ENCODE measurements at regions not wholly inside any gene's neighbourhood (a gene's known extent, or its start where the extent isn't known, plus 50 kb on each side); places are given as distances from the start of the nearest gene placed in this dataset.

DNA sequence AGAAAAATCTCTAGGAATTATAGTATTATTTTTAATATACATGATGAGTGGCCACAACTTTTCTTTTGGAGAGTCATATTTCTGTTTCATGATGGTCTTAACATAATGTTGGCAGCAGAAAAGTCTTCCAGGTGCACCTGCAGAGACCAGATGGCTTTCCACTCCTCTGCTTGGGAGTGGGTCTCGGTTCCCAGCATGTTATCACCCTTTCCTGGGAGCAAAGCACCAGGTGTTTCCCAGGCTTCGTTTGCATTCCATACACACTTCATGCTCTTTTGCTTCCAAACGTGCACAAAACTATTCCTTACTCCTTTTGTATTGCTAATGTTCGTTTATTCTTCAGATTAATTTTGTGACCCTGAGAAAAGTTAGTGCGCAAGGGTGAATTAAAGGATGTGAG lies 305.2 kb downstream of the CDH2 start:
- no peaks in the 10 kb centered on the region for H3K36me3 Mint-ChIP-seq
- DNase-seq (ENCODE audit: low spot score in 2 of 2, unreplicated experiment in 2 of 2) = no peak
- H3K4me3 Mint-ChIP-seq = no peak overlapping the region
- H3K27me3 Mint-ChIP-seq (ENCODE audit: low read depth) = no peaks in the 10 kb centered on the region
- no peak for TF ChIP-seq CTCF (IDR thresholded peaks at IDR 0.05; ENCODE audit: unreplicated experiment)
- no peak overlapping the region for H3K27ac Mint-ChIP-seq
- peaks cover 8% of the 10 kb centered on the region for H3K9me3 Mint-ChIP-seq
- H3K4me1 Mint-ChIP-seq = no peaks in the 10 kb centered on the region

DNA sequence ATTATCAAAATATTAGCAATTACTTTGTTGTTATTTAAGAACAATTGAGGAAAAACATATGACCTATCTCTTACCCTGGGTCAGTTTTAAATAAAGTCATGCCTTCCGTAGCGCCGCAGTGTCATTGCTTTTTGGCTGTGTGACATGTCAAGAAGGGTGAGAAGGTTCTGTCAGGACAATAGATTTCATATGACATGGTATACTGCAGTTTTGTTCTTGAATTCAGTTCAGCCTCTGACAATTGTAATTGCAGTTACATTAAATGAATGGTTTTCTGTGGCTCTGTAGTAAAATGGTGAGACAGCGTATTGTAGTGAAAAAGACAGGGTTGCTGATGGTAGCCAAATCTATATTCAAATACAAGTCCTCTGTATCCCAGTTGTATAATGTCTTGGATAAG lies 307.2 kb downstream of the CDH2 start:
- Mint-ChIP-seq H3K4me1 (no peaks in the 10 kb centered on the region), H3K4me3 (no peak overlapping the region), H3K27ac (no peak overlapping the region), H3K9me3 (peaks cover 8% of the 10 kb centered on the region), H3K27me3 (ENCODE audit: low read depth) (no peaks in the 10 kb centered on the region), H3K36me3 (no peaks in the 10 kb centered on the region)
- no peak for DNase-seq (ENCODE audit: low spot score in 2 of 2, unreplicated experiment in 2 of 2)
- no peak for TF ChIP-seq CTCF (IDR thresholded peaks at IDR 0.05; ENCODE audit: unreplicated experiment)

DNA sequence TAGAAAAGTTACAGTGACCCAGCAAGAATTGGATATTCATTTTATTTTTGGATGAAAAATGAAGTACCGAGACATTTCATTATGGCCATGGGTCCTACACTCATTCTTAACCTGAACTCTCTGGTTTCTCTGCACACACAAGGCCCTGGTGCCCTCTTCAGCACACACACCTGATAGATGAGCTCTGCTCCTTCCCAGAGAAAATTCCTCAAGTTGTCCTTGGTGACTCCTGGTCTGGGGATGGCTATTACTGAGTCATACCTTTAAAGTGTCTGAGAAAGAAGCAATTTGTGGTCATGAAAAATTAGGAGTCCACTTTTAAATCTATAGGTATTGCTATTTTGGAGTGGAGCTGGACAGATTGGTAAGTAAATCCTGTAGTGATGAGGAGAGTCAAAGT lies 311.5 kb downstream of the CDH2 start:
- Mint-ChIP-seq H3K4me1 (peaks cover 17% of the 10 kb centered on the region), H3K36me3 (no peaks in the 10 kb centered on the region), H3K4me3 (no peak overlapping the region), H3K27ac (no peak overlapping the region), H3K27me3 (ENCODE audit: low read depth) (no peaks in the 10 kb centered on the region), H3K9me3 (peaks cover 3% of the 10 kb centered on the region)
- DNase-seq (ENCODE audit: low spot score in 2 of 2, unreplicated experiment in 2 of 2) = no peak
- TF ChIP-seq CTCF (IDR thresholded peaks at IDR 0.05; ENCODE audit: unreplicated experiment) = no peak

DNA sequence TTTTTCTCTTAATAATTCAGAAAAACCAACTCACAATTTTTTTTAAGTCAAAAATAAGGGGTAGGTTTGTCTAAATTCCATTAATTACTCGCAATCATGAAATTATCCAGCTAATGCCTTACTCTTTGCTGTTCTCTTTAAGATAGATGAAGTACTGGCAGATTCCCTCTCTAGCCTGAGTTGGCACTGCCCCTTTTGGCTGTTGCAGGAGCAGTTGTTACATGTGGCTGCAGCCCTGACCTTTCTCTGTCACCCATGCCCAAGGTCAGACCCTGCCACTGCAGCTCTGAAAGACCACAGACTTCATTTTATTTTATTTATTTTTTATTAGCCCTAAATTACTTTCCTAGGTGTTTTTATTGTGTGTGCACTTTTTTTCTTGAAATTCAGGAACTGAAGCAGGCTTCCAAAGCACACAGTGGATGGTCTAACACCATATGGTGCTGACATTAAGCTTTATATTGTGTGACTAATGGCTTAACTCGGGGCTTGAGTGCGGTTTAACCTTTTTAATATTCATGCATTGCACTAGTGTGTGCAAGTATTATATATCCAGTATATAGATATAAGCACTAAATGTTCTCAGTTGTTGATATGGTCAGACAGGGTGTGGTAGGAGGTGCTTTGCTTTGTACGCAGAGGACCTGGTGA lies 313.0 kb downstream of the CDH2 start:
- no peak for DNase-seq (ENCODE audit: low spot score in 2 of 2, unreplicated experiment in 2 of 2)
- Mint-ChIP-seq H3K36me3 (no peaks in the 10 kb centered on the region), H3K9me3 (peaks cover 3% of the 10 kb centered on the region), H3K4me3 (no peak overlapping the region), H3K27ac (no peak overlapping the region), H3K27me3 (ENCODE audit: low read depth) (no peaks in the 10 kb centered on the region), H3K4me1 (peaks cover 17% of the 10 kb centered on the region)
- TF ChIP-seq CTCF (IDR thresholded peaks at IDR 0.05; ENCODE audit: unreplicated experiment) = no peak

DNA sequence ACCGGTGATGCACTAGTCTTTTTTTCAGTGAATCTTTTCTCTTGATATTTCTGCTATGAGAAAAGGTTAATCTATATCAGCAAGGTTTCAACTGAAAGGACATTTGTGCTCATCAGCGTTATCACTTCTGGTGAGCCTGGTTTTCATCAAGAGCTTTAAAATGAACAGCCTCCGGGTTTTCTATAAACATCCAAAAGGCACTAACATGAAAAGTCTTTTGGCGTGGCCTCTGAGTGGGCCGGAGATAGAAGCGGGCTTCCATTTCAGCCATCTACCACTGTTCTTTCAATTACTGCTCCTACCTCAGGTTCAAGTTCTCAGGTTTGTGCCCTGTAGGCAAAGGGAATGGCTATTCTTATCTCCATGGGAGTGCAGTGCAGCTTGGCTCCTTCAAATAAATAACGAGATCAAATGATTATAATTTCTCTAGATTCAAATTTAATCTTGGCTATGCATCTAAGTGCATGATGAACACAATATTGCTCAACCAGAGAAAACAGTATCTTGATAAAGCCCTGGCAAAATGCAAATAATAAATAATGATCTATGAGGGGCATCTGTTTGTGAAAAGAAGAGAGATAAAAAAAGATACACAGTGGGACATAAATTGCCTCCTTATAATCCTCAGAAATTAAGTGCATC lies 314.8 kb downstream of the CDH2 start:
- Mint-ChIP-seq H3K4me1 (peaks cover 17% of the 10 kb centered on the region), H3K4me3 (no peak overlapping the region), H3K27me3 (ENCODE audit: low read depth) (no peaks in the 10 kb centered on the region), H3K9me3 (peaks cover 3% of the 10 kb centered on the region), H3K27ac (no peak overlapping the region), H3K36me3 (no peaks in the 10 kb centered on the region)
- no peak for TF ChIP-seq CTCF (IDR thresholded peaks at IDR 0.05; ENCODE audit: unreplicated experiment)
- DNase-seq (ENCODE audit: low spot score in 2 of 2, unreplicated experiment in 2 of 2) = no peak

All from mesothelial cell of epicardium (in vitro differentiated cells).